Astrocyte (in vitro differentiated cells and primary cell): ENCODE measurements at regions not wholly inside any gene's neighbourhood (a gene's known extent, or its start where the extent isn't known, plus 50 kb on each side); places are given as distances from the start of the nearest gene placed in this dataset.

Source experiments
- EZH2 ChIP-seq: IDR thresholded peaks from 2 replicates; pipeline ENCODE4 v1.6.1; 2012; ENCODE audit warnings: mild to moderate bottlenecking, low read length, inconsistent platforms; ENCODE audit not compliant: insufficient read depth
- TF ChIP-seq, protein P1 (sequence below): IDR thresholded peaks from 2 replicates; pipeline ENCODE4 v1.5.1; 2011; ENCODE audit warnings: low read depth, mild to moderate bottlenecking, inconsistent platforms, low read length, moderate library complexity; ENCODE audit not compliant: insufficient read depth

DNA sequence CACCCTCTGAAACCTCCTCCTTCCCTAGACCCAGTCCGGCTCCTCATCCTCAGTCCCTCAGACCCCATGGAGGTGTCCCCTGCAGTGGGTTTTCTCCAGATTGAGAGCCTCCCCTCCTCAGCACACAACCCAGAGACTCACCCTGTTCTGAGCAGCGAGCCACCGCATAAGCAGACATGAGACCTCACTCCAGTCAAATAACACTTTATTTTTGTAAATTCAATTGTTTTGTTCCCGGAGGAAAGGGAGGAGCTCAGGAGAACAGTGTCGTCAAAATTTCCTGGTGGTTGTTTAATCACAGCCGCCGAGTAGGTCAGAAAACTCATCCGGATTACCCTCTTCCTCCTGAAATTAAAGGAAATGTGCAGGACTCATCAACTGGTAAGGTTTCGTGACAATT, 57.5 kb downstream of the ERICH4 start:
- no peak for TF ChIP-seq EZH2
- TF ChIP-seq, protein P1, sequence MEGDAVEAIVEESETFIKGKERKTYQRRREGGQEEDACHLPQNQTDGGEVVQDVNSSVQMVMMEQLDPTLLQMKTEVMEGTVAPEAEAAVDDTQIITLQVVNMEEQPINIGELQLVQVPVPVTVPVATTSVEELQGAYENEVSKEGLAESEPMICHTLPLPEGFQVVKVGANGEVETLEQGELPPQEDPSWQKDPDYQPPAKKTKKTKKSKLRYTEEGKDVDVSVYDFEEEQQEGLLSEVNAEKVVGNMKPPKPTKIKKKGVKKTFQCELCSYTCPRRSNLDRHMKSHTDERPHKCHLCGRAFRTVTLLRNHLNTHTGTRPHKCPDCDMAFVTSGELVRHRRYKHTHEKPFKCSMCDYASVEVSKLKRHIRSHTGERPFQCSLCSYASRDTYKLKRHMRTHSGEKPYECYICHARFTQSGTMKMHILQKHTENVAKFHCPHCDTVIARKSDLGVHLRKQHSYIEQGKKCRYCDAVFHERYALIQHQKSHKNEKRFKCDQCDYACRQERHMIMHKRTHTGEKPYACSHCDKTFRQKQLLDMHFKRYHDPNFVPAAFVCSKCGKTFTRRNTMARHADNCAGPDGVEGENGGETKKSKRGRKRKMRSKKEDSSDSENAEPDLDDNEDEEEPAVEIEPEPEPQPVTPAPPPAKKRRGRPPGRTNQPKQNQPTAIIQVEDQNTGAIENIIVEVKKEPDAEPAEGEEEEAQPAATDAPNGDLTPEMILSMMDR, result no peak
